Spleen (tissue), 7 donors: ENCODE measurements at regions not wholly inside any gene's neighbourhood (a gene's known extent, or its start where the extent isn't known, plus 50 kb on each side); places are given as distances from the start of the nearest gene placed in this dataset.

Source experiments
- POLR2A ChIP-seq, 3 donors: fragments of 450-650 bp; IDR thresholded peaks; one replicate each; pipeline ENCODE4 v1.5.1; 2017; ENCODE audit warnings: antibody characterized with exemption in 3 of 3, mild to moderate bottlenecking in 1 of 3
- POLR2AphosphoS5 ChIP-seq, 3 donors: sonication (generic); formaldehyde crosslinking; IDR thresholded peaks; one replicate each; pipeline ENCODE4 v1.5.1; 2017; ENCODE audit warnings: antibody characterized with exemption in 3 of 3
- TF ChIP-seq, protein P1 (sequence below), 11 experiments: fragments of 200-600 bp in 7 of 11; fragments of 450-650 bp in 4 of 11; sonication (generic) in 4 of 11; IDR thresholded peaks in 8 of 11; conservative IDR thresholded peaks in 3 of 11; 1 replicate in 7 of 11; 2 replicates in 4 of 11; pipeline versions ENCODE4 v1.4.0 to v1.8.0; 2016 to 2021; ENCODE audit warnings: antibody characterized with exemption in 11 of 11, inconsistent platforms in 4 of 11, mild to moderate bottlenecking in 1 of 11
- donor health status: DM: no; HTN: no; CAD: no; lungs with moderate emphysema.
- donor health status: DM: no; HTN: no; CAD: no.
- donor health status: DM: no; HTN: no; CAD: no.

DNA sequence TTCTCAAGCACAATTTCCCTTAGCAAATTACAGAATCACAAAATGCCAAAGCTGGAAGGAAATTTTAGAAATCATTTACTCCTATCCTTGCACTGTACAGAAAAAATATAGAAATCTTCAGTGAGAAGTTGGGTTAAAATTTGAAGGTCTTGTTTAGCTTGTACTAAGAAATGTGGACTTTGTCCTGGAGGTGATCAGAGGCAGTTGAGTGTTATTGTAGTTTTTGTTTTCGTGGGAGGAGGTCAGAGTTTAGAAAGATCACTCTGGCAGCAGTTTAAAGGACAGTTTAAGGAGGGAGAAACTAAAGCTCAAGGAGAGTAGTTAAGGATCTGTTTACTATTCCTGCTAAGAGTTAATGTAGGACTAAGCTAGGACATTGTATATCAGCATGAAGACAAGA is 54.4 kb upstream of the CXorf51B start:
- TF ChIP-seq, protein P1, sequence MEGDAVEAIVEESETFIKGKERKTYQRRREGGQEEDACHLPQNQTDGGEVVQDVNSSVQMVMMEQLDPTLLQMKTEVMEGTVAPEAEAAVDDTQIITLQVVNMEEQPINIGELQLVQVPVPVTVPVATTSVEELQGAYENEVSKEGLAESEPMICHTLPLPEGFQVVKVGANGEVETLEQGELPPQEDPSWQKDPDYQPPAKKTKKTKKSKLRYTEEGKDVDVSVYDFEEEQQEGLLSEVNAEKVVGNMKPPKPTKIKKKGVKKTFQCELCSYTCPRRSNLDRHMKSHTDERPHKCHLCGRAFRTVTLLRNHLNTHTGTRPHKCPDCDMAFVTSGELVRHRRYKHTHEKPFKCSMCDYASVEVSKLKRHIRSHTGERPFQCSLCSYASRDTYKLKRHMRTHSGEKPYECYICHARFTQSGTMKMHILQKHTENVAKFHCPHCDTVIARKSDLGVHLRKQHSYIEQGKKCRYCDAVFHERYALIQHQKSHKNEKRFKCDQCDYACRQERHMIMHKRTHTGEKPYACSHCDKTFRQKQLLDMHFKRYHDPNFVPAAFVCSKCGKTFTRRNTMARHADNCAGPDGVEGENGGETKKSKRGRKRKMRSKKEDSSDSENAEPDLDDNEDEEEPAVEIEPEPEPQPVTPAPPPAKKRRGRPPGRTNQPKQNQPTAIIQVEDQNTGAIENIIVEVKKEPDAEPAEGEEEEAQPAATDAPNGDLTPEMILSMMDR (IDR thresholded peaks at IDR 0.05 in 8 of 11, conservative IDR thresholded peaks at IDR 0.05 in 3 of 11) = no peak
- TF ChIP-seq POLR2AphosphoS5 (IDR thresholded peaks at IDR 0.05) (no peak), POLR2A (IDR thresholded peaks at IDR 0.05) (no peak)
